HG03135 (cell line): ENCODE measurements at regions not wholly inside any gene's neighbourhood (a gene's known extent, or its start where the extent isn't known, plus 50 kb on each side); places are given as distances from the start of the nearest gene placed in this dataset.

Experiments used
- ATAC-seq: cut with Tn5 transposase; IDR thresholded peaks from one replicate; pipeline ENCODE4 v1.9.1; 2021; ENCODE audit warnings: mild to moderate bottlenecking, moderate library complexity; ENCODE audit not compliant: unreplicated experiment

DNA sequence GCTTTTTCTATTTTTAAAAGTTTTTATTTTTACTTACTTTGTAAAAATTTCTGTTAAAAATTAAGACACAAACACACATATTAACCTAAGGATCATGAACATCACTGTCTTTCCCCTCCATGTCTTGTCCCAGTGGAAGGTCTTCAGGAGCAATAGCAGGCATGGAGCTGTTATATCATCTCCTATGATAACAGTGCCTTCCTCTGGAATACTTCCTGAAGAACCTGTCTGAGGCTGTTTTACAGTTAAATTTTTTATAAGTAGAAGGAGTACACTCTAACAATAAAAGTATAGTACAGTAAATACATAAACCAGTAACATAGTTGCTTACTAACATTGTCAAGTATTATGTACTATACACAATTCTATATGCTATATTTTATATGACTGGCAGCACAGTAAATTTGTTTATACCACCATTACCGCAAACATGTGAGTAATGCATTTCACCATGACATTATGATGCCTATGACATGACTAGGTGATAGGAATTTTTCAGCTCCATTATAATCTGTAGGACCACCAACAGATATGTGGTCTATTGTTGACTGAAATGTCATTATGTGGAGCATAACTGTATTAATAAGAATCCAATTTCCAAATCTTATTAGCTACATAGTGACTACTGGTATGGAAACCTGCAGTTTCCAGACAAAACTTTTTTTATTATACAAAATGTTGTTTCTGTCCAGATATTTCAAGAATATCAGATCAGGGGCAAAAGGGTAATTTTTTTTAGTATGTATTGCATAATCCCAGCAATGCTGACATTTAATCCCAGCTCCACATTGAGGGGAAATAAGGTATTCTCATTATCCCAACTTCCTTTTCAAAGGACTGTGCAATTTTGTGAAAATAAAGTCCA, 337.2 kb upstream of the SLC39A10 start:
- no peak for ATAC-seq

DNA sequence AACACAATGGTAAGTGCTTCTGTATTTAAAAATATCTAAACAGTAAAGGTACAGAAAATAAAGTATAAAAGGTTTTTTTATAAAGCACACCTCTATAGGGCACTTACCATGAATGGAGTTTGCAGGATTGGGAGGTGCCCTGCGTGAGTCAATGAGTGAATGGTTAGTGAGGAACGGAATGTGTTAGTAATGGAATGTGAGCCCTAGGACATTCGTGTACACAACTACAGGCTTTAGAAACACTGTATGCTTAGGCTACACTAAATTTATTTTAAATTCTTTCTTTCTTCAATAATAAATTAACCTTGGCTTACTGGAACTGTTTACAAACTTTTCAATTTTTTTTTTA, 337.9 kb upstream of the SLC39A10 start:
- ATAC-seq = no peak

DNA sequence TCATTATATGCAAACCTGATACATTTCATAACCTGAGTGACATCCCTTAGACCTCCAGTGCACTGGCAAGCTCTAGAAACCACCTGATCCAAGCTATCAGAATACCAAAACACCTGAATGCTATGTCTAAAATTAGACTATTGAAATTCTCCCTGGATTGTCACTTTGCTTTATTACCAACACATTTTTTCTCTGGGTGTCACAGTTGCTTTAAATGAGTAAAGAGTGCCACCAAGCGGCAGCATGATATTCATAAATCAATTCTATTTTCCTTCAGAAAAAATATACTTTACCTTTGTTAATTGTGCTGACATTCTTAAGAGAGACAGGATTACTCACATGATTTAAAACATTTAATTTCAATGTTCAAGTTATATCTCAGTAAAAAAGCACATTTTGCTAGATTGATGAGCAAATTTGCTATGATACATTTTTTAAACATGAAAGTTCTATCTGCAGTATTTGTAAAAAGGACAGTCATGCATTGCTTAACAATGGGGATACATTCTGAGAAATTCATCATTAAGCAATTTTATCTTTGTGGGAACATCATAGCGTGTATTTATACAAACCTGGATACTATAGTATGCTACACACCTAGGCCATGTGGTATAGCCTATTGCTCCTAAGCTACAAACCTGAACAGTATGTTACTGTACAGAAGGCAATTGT, 338.4 kb upstream of the SLC39A10 start:
- ATAC-seq = no peak

DNA sequence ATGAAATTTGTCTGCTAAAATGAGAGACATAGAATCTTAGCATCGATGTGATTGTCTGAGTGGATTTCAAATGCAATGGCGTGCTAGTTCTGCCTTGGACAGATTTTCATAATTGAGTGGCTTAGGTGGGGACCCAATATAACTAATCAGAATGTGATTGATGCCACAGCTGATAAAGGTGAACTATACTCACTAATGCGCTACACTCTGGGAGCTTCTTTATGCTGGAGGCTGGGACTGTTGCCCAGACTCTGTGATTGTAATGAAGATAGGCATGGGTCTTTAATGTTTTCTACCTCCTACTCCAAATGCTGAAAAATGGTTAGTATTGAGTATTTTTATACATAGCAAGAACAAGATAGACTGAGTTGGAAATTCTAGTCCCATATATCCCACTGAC, 339.5 kb upstream of the SLC39A10 start:
- ATAC-seq = no peak

GRCh38 chr2:195316486-195316885, 340.5 kb upstream of the SLC39A10 start:
- no peak for ATAC-seq

DNA sequence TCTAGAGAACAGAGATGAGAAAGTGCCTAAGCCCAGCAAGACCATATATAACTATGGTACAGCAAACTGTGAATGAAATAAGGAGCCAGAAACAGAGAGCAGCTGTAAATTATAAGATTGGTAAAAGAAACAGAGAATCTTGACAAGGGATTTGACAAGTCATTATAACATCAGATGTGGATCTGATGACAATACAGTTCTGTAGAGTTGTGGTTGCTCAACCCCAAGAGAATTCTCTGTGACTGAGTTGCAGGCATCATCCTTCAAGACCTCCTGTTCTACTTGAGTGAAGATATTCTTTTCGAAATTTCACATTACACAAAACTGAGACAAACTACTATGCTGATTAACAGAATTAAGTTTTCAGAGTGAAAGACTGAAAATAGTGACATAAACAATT, 343.1 kb upstream of the SLC39A10 start:
- peak; percentile 71 for ATAC-seq

GRCh38 chr2:195312662-195313061, 344.4 kb upstream of the SLC39A10 start:
- ATAC-seq = no peak

DNA sequence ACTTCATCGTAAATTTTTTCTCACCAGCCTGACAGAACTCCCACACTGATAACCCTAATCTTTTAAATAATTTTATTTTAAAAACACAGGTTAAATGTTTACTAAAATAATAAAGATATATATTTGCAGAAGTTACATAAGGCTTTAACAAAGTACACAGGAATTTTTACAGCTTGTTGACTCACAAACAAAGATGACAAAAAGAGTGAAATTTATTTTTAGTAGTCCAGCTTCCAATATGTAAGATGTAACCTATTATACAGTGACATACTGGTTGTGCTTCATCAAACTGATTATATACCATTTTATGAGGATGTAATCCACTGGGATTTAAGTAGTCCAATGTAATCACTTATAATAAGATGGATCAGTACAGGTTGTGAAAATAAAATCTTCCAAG, 348.9 kb upstream of the SLC39A10 start:
- no peak for ATAC-seq

GRCh38 chr2:195307751-195308150, 349.3 kb upstream of the SLC39A10 start:
- no peak for ATAC-seq

DNA sequence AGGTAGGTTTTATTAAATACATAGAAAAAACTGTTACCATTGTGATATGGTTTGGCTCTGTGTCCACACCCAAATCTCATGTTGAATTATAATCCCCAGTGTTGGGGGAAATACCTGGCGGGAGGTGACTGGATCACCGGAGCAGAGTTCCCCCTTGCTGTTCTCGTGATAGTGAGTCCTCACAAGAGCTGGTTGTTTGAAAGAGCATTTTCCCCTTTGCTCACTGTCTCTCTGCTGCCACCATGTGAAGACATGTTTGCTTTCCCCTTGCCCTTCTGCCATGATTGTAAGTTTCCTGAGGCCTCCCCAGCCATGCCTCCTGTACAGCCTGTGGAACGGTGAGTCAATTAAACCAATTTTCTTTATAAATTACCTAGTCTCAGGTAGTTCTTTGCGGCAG, 352.7 kb upstream of the SLC39A10 start:
- no peak for ATAC-seq

- ATAC-seq = no peak
Measured at GRCh38 chr2:195300631-195301030, 356.4 kb upstream of the SLC39A10 start.

DNA sequence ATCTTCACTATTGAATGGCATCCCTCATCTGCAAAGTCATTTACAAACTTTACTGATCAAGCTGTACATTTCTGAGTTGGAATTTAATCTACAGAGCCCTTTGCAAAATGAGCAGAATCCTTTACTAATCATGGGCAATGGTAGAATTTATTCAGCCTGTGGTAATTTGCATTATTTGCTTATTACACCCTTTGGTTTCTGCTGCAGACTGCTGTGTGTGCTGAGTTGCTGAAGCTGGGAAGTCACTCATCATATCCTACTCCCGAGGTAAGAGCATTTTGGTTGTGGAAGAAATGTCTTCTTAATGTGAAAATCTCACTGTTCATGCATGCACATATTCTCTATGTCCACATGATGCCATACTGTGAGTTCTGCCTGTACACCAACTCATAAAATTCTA, 357.4 kb upstream of the SLC39A10 start:
- ATAC-seq = no peak

DNA sequence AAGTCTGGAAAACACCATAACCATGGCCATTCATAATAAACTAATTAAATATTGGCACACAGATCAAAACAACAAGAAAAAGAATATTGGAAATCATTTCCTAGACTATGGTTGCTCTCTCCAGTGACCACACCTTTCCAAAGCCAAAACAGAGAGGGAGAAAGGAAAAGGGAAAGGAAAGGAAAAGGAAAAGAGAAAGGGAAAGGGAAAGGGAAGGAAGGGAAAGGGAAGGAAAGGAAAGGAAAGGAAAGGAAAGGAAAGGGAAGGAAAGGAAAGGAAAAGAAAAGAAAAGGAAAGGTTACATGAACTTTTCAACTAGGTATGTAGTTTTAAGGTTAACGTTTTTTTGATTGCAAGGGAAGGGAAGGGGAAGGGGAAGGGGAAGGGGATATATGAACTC, 360.5 kb upstream of the SLC39A10 start:
- no peak for ATAC-seq

- ATAC-seq = no peak
Measured at GRCh38 chr2:195289081-195289480, 367.9 kb upstream of the SLC39A10 start.

DNA sequence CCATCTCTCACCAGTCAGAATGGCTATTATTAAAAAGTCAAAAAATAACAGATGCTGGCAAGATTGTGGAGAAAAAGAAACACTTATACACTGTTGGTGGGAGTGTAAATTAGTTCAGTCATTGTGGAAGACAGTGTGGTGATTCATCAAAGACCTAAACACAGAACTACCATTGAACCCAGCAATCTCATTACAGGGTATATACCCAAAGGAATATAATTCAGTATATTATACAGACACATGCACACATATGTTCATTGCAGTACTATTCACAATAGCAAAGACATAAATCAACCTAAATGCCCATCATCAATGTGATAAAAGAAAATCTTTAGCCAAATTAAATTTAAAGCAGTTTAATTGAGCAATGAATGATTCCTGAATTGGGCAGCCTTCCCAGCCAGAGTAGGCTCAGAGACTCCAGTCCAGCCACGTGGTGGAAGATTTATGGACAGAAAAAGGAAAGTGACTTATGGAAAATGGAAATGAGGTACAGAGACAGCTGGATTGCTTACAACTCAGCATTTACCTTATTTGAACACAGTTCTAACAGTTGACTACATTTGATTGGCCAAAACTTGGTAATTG, 377.1 kb upstream of the SLC39A10 start:
- no peak for ATAC-seq

- ATAC-seq = no peak
Measured at GRCh38 chr2:195270466-195271039, 386.5 kb upstream of the SLC39A10 start.

GRCh38 chr2:195269220-195269619, 387.8 kb upstream of the SLC39A10 start:
- no peak for ATAC-seq

DNA sequence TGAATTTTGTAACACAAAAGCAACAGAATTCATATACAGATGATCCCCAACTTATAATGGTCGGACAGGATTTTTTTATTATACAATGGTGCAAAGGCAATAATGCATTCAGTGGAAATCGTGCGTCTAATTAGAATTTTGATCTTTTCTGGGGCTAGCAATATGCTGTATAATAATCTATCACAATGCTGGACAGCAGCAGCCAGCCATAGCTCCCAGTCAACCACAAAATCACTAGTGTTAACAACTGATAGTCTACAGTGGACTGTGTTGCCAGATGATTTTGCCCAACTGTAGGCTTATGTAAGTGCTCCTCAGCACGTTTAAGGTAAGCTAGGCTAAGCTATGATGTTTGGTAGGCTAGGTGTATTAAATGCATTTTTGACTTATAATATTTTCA, 399.0 kb upstream of the SLC39A10 start:
- no peak for ATAC-seq

DNA sequence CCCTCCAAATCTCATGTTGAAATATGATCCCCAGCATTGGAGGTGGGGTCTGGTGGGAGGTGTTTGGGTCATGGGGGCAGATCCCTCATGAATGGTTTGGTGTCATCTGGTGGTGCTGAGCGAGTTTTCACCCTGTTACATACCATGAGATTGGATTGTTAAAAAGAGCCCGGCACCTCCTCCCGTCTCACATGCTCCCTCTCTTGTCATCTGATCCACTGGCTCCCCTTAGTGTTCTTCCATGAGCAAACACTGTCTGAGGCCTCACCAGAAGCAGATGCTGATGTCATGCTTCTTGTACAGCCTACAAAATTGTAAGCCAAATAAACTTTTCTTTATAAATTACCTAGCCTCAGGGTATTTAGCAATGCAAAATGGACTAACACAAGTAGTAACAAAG, 405.0 kb upstream of the SLC39A10 start:
- ATAC-seq = no peak

DNA sequence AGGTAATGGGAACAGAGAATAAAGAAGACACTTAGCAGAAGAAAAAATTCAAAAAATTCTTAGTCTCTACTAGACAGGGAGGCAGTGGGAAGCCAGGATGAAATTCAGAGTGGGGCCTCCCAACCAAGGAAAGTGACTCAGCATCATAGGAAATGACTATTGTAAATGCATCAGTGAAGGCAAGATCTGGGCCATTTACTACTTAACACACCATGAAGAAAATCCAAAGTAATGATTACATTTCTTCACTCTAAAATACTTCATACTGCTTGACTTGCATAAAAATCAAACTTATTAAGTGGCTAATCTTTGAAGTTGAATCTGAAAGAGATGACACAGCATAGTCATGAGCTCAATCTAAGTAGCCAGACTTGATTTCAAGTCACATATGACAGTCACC, 405.8 kb upstream of the SLC39A10 start:
- ATAC-seq = no peak

DNA sequence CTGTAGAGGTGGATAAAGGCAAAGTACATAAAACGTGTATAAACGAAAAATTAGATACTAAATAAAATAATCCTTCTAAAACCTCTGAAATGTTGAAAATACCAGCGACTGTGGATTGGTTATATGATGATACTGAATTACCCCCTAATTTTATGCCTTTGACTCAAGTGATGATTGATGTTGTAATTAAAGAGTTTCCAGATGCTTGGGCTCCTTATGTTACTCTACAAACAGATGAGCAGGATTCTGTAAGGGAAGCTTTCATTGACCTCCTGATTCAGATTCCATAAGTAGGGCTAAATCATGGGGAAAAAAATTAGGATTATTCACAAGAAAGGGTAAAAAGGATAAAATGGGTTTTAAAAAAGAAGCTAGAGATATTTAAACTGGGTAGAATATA, 418.2 kb upstream of the SLC39A10 start:
- no peak for ATAC-seq

DNA sequence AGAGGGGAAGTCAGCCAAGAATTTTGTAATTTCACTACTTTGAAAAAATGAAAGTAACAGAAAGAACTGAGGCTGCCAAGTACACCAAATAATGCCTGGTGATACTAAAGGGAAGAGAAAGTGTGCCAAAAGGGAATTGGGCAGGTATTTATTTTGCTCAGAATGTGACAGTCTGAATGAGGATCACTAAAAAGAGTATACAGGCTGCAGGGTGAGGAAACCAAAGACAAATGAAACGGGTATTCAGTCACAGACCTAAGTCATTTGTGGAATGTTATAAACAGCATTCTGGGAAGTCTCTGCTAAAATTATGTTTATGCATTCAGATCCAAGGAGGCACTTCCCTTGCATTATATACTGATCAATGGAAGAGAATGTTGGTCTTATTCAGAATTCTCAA, 418.6 kb upstream of the SLC39A10 start:
- ATAC-seq = no peak
